NCI-H524 (cell line): ENCODE measurements at regions not wholly inside any gene's neighbourhood (a gene's known extent, or its start where the extent isn't known, plus 50 kb on each side); places are given as distances from the start of the nearest gene placed in this dataset.
A peak's percentile ranks its signal among the peaks of the same experiment; 100 is the strongest.
"Not testable (repeated sequence)": the region's sequence is repeated elsewhere in the genome, so short reads cannot be mapped to it uniquely, and the experiment has no call there.

Source experiments
- DNase-seq, 2 experiments: peaks; one replicate each; lab custom pipeline; 2025; lab: John Stamatoyannopoulos, UW

DNA sequence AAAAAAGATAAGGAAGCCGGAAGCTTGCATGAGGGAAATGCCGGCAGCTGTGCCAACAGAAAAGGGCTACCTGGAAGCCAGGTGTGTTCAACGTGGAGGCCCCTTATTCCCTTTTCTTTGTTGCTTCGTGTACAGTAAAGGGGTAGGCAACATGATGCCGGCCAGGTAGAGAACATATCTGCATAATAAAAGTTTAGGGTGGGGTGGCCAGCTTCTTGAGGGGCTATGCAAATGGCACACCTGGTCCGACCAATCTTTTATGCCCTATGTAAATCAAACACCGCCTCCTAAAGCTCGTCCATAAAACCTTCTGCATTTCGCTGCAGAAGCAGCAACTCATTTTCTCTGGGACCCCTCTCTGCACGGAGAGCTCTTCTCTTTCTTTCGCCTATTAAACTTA, 911.6 kb downstream of the KCNJ2 start:
- no peak for DNase-seq

- no peak for DNase-seq
Measured at GRCh38 chr17:71081666-71082065, 912.3 kb downstream of the KCNJ2 start.

DNA sequence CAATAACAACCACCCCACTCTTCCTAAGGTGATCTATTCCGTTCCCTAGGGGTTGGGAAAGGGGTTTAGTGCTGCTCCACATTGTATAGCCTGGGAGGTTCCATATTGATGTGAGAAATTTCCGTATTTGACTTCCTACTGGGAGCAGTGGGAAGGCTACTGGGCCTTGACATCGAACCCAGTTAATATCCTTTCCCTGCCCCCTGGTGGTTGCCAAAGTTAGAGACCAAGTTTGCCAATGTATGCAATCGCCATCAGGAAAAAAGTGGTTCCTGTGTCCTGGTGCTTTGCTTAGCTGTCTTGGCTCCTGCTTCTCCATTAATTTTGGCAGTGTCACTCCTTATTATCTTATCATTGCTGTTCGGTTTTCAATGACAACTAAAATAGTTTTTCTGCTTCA, 914.9 kb downstream of the KCNJ2 start:
- DNase-seq, result peak; percentile 53 to 68

DNA sequence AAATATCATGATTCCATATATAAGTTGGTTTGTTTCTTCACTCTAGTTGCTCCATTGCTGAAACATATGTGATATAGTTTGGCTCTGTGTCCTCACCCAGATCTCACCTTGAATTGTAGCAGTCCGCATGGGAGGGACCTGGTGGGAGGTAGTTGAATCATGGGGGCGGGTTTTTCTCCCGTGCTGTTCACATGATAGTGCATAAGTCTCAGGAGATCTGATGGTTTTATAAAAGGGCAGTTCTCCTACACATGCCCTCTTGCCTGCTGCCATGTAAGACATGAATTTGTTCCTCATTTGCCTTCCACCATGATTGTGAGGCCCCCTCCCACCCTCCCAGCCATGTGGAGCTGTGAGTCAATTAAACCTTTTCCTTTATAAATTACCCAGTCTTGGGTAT, 915.5 kb downstream of the KCNJ2 start:
- no peak for DNase-seq

- peak; percentile 35 to 65 for DNase-seq
Measured at GRCh38 chr17:71085238-71086033, 916.1 kb downstream of the KCNJ2 start.

DNA sequence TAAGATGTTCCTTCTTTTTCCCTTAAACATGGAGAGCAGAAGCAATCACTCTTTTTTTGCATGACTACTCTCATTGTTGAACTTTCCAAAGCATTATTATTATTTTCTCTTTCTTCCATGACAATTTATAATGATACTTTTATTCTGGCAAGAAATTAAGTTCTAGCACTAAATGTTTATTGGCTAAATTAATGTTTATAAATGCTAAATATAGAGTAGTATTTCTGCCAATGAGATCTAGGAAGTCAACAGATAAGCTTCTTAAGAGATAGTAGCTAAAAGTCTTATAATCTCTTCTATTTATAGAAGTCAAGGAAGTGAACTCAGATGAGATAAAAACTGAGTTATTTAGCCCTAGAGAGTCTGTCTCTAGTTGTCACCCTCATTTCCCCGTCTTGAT, 920.1 kb downstream of the KCNJ2 start:
- no peak for DNase-seq

DNA sequence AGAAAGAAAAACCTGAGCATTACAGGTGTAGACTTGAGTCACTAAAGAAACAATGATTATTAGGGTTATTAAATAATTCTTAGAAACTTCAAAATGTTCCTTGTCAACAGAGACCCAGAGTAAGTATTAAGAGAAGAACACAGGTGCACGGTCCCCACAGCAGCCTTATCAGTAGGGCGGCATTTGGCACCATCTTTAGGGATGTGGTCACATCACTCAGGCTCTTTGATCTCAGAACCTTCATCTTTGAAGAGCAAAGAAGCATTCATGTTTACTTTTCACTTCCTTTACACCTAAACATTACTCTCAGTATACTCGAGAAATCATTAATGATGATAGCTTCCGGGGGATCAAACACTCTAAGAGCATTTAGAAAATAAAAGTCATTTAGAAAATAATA, 928.7 kb downstream of the KCNJ2 start:
- no peak for DNase-seq

- no peak for DNase-seq
Measured at GRCh38 chr17:71099003-71099714, 929.8 kb downstream of the KCNJ2 start.

DNA sequence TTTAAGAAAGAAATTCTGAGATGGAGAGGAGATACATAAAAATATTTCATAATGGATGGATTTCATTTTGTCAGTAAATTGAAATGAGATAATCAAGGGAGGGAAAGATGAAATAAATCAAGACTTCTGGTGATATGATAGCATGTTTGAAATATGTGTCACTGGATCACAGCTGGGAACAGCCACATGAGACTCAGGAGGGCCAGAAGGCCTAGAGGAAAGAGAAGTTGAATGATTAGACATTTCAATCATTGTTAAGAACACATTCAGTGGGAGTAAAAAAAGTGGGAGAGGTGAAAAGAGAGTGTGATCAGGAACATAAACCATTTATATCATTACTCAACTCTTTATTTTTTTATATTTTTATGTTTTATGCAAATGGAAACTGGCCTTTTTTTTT, 933.4 kb downstream of the KCNJ2 start:
- no peak for DNase-seq

DNA sequence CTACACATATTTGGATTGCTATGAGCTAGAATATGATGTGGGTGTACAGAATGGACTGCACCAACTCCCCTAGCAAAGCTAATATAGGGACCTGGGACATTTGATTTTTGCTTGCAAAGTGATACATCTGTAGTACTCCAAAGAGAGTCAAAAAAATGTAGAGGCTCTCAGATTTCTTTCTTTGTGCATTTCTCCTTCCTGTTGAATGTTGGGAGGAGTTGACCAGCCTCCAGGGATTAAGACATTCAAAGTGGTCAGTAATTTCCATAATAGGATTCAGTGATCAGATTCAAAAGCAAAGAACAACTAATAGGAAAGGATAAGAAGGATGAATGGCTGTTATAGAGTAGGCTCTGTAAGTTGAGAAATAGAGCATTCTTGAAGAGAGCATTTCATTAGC, 934.9 kb downstream of the KCNJ2 start:
- DNase-seq, result no peak

- DNase-seq, result not testable (repeated sequence)
Measured at GRCh38 chr17:71106056-71106455, 936.7 kb downstream of the KCNJ2 start.

DNA sequence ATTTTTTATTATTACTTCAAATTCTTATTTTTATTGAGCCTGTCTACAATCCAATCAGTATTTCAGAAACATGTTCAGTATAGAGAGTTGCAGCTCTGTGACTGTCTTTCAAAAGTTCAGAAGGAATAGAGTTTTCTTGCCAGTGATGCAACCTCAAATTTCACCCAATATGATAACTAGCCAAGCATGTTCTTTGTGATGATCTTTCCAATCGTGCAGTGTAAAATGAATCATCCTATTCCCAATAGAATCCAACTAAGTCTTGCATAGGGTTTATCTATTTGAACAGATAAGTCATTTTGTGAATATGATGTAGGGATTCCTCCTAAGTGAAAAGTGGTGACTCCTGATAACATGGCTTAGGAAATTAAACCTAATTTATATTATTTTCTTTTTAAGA, 937.8 kb downstream of the KCNJ2 start:
- DNase-seq, result no peak

DNA sequence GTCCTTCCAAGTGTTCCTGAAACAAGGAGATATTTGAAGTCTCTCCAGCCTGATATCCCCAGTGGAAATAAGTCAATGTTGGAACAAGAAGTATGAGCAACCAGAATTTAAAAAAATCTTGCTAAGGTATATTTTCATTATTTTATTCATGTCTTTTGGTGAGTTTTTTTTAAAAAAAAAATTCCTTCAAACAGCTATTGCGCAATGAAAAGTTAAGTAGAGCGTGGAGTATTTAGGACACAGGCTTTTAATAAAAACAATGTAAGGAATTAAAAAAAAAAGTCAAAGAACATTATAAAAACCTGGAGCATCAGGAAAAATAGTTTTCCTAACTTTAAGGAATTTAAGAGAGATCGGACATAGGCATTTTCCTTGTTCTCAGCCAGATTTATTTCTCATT, 940.4 kb downstream of the KCNJ2 start:
- no peak for DNase-seq

DNA sequence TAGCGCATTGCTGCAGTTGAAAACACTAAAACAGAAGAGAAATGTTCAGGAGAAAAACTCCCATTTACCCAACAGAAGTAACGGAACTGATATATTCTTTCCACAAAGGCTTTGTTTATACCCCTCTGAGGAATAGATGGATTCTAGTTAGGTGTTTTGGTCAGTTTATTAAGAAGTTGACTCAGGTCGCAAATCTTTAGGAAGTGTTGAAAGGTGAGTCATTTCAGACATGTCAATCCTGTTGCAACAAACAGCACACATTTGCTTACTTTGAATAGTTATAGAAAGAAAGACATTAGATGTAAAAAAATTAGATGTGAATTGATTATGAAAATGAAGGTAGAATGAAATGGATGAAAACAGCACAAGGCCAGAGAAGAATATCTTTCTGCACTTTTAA, 941.0 kb downstream of the KCNJ2 start:
- no peak for DNase-seq

- no peak for DNase-seq
Measured at GRCh38 chr17:71111460-71111859, 942.1 kb downstream of the KCNJ2 start.

GRCh38 chr17:71111934-71112333, 942.6 kb downstream of the KCNJ2 start:
- DNase-seq, result no peak

GRCh38 chr17:71113347-71113746, 944.0 kb downstream of the KCNJ2 start:
- no peak for DNase-seq

GRCh38 chr17:71114911-71115668, 945.8 kb downstream of the KCNJ2 start:
- DNase-seq, result peak in 1 of 2 experiments; percentile 80

DNA sequence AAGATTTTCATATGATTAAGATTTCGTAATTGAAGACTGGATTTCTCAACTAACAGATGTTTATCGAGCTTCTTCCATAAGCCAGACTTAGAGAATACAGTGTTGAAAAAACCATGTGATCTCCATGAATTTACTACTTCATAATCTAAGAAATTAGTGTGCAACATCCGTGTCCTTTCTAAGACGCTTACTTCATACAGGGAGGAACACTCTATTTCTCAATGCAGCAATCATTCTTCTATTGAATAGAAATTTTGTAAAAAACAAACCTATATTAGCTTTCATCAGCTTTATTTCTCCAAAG, 946.3 kb downstream of the KCNJ2 start:
- DNase-seq, result peak in 1 of 2 experiments; percentile 5

DNA sequence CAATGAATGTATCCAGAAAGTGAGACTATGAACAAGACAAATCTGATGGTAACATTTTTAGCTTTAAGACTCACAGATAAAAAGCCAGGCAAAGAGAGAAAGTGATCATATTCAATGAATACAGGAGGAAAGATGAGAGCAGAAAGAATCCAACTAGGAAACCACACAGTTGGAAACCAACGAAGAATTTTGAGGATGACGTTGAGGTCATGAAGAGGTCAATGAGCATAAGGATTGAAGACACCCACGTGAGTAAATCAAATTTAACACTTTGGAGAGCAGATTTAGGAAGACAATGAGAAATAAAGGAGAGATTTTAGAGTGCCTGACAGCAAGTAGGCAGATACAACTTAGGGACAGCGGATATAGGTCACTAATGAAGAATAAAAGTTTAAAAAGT, 948.1 kb downstream of the KCNJ2 start:
- no peak for DNase-seq

GRCh38 chr17:71118039-71118438, 948.7 kb downstream of the KCNJ2 start:
- peak; percentile 3 to 59 for DNase-seq

- DNase-seq, result no peak
Measured at GRCh38 chr17:71127416-71127815, 958.1 kb downstream of the KCNJ2 start.

GRCh38 chr17:71142333-71142732, 973.0 kb downstream of the KCNJ2 start:
- DNase-seq, result no peak
